NCI-H2081 treated with DMSO at 0.1 percent for 48 hours (cell line): ENCODE measurements at regions not wholly inside any gene's neighbourhood (a gene's known extent, or its start where the extent isn't known, plus 50 kb on each side); places are given as distances from the start of the nearest gene placed in this dataset.
"Not testable (repeated sequence)": the region's sequence is repeated elsewhere in the genome, so short reads cannot be mapped to it uniquely, and the experiment has no call there.

Experiments
- DNase-seq: peaks from one replicate; lab custom pipeline; 2025; lab: John Stamatoyannopoulos, UW

DNA sequence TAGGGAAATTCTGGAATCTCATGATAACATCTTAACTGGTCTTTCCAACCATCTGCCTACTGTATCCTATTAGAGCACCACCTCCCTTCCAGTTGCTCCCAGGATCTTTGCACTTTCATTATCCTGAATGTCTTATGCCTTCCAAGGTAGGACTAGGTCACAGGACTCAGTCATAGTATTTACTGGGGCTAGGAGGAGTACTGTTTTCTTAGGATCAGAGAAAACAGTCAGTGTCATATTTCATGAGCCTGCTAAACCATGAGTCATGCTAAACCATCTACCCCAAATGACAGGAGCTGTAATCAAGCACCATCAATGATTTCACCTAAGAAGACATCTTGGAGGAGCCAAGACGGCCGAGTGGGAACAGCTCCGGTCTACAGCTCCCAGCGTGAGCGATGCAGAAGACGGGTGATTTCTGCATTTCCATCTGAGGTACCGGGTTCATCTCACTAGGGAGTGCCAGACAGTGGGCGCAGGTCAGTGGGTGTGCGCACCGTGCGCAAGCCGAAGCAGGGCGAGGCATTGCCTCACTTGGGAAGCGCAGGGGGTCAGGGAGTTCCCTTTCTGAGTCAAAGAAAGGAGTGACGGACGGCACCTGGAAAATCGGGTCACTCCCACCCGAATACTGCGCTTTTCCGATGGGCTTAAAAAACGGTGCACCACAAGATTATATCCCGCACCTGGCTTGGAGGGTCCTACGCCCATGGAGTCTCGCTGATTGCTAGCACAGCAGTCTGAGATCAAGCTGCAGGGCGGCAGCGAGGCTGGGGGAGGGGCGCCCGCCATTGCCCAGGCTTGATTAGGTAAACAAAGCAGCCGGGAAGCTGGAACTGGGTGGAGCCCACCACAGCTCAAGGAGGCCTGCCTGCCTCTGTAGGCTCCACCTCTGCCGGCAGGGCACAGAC, 1439.2 kb upstream of the ACVR2A start:
- DNase-seq: not testable (repeated sequence)

GRCh38 chr2:146403546-146404160, 1441.2 kb upstream of the ACVR2A start:
- not testable (repeated sequence) for DNase-seq

- DNase-seq: no peak
Measured at GRCh38 chr2:146392631-146393030, 1452.2 kb upstream of the ACVR2A start.

DNA sequence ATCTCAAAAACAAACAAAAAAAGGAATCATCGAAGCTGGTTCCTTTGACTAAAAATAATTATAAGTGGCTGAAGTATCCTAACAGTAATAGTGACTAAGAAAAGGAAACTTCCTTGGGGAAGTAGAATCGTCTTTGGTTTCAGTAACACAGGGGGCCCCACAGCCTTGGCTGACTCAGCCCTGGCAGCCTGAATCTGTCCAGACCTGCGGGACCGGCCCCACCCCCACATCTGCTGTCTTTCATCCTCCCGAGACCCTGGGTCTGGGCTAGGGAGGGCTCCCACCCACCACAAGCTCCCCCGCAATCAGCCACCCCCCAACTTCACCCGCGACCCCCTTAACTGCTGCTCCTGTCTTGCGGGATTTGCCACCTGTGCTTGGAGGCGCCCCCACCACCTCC, 1452.6 kb upstream of the ACVR2A start:
- no peak for DNase-seq

DNA sequence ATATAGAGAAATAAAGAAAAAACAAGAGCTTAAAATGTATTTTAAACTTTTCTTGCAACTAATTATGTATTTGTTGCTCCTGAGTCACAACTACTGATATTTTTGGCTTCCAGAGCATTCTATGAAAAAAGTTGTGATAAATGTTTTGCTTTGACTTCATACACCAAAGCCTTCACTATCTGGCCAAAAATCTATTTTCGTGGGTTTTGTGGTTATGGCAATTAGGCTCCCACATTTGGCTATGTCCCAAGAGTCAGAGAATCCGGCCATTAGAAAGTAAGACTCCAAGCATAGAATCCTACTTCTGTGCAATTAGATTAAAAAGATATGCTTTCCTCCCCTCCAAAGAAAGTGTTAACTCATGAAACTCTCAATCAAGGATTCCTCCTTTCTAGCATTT, 1456.1 kb upstream of the ACVR2A start:
- no peak for DNase-seq

DNA sequence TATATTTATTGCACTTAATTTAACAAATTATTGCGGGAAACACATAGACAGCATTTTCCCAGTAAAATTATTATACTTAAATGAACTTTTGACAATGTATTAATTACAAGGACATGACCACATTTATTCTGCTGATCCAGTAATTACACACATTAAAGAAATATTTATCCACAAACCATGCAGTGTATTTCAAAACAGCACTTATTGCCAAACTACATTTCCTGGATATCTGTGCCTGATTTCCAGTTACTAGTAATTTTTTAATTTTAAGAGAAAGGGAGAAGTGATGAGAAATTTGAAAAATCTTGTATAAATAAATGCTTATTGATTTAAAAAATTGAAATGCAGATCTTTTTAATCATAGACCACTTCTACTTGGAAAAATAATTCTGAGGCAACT, 1458.7 kb upstream of the ACVR2A start:
- DNase-seq: no peak

GRCh38 chr2:146385031-146385430, 1459.8 kb upstream of the ACVR2A start:
- no peak for DNase-seq

DNA sequence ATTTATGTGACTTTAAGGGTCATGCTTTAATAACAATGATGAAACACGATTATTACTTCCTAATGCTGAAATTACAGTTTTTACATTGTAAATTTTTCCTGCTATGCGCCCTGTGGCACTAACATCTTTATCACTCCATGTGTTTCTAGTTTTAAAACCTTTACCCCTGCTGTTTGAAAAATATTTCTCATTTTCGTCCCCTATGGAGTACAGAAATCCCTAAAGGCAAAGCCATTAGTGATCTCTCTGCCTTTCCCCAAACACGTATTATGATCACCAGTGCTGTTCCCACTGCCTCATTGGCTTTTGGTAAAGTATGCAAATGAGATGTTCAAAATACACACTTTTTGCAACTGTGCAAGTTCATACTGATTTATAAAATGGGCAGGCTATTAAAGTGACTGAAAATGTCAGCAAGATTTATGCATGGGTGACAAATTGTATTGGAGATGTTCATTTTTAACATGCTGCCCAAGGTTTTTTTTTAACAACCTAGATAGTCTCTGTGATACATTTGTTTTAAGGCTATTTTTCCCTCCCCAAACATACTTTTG, 1468.2 kb upstream of the ACVR2A start:
- no peak for DNase-seq

DNA sequence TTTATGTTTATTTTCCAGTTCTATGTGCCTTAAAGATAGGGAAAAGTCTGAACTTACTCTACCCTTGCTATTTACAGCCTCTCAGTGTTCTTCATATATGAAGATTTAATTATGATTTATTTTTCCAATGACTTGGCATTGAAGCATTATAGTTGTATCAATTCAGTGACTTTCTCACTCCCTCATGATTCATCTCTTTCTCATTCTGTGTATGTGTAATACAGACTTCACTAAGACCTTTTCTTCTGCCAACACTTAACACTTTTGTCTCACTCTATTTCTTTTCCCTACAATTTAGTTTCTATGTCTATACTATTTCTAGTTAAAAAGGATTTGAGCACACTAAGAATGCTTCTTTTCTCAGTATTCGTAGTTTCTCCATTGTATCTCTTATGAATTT, 1470.3 kb upstream of the ACVR2A start:
- no peak for DNase-seq

DNA sequence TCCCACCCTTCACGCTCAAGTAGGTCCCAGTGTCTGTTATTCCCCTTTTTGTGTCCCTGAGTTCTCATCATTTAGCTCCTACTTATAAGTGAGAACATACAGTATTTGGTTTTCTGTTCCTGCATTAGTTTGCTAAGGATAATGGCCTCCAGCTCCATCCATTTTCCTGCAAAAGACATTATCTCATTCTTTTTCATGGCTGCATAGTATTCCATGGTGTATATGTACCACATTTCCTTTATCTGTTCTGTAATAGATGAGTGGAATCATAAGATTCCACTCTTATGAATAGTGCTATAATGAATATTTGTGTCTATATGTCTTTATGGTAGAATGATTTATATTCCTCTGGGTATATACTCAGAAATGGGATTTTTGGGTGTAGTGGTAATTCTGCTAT, 1473.5 kb upstream of the ACVR2A start:
- not testable (repeated sequence) for DNase-seq

DNA sequence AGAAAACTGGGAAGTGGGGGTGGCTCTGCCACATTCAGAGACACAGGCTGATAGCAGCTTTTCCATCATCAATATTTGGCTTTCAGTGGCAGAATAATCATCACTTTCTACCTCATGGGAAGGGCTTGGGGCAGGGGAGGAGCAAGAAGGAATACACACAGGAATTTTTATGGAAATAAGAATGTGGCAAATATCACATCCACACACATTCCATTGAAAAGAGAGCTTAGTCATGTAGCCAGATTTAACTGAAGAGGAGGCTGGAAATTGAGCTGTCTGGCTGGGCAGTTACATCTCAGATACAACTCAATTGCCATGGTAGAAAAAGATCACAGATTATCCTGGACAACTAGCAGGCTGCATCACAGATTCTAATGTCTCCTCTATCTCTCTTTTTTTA, 1474.0 kb upstream of the ACVR2A start:
- DNase-seq: no peak

DNA sequence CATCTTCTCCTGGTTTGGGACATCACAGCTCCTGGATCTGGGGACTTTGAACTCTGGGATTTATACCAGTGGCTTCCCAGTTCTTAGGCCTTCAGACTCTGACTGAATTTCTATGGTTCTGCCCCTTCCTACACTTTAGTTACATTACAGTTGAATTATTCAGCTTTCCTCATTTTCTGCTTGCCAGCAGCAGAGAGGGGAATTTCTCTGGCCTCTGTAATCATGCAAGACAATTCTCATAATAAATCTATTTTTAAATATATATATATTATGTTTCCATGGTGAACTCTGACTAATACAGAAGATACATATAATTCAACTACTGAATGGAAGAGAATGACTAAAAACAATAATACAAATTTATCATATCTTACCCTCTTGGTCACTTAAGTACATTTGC, 1478.6 kb upstream of the ACVR2A start:
- DNase-seq: no peak

GRCh38 chr2:146365041-146365440, 1479.8 kb upstream of the ACVR2A start:
- no peak for DNase-seq

GRCh38 chr2:146363731-146364130, 1481.1 kb upstream of the ACVR2A start:
- no peak for DNase-seq

- no peak for DNase-seq
Measured at GRCh38 chr2:146351689-146352088, 1493.1 kb upstream of the ACVR2A start.

- no peak for DNase-seq
Measured at GRCh38 chr2:146349334-146349733, 1495.5 kb upstream of the ACVR2A start.

DNA sequence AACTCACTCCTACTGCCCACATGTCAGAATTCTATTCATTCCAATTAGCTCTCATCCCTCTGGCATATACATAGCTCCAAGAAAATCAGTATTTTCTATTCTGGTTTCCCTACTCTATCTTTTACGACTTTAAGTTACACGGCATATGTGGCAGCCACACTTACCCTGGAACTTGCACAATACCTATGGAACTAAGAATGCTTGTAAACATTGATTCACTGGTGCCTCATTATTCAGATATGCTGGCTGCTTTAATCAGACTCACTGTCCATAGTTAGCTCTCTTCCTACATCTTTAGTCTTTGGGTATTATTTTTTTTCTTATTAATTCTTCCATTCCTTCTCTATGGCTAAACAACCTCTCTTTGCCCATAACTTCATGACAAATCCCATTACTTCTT, 1519.9 kb upstream of the ACVR2A start:
- no peak for DNase-seq

GRCh38 chr2:146323564-146323963, 1521.3 kb upstream of the ACVR2A start:
- DNase-seq: no peak

GRCh38 chr2:146321175-146321574, 1523.7 kb upstream of the ACVR2A start:
- no peak for DNase-seq

DNA sequence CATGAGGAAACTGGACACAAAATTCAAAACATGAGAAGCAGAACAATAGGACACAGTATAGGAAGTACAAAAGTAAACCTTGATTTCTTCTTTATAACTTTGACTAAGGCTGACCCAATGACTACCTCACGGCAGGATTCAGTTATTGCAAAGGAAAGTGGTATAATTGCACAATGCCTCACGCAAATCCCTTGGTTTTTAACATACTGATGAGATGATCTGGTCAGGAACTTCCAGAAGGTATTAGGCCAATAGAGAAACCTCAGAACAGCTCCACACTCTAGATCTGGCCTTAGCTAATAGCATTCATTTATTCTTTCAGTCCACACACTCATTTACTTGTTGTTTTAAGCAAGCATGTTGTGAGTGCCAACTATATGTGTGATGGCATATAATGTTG, 1526.9 kb upstream of the ACVR2A start:
- no peak for DNase-seq

- peak; percentile 18 for DNase-seq
Measured at GRCh38 chr2:146312899-146313298, 1531.9 kb upstream of the ACVR2A start.

DNA sequence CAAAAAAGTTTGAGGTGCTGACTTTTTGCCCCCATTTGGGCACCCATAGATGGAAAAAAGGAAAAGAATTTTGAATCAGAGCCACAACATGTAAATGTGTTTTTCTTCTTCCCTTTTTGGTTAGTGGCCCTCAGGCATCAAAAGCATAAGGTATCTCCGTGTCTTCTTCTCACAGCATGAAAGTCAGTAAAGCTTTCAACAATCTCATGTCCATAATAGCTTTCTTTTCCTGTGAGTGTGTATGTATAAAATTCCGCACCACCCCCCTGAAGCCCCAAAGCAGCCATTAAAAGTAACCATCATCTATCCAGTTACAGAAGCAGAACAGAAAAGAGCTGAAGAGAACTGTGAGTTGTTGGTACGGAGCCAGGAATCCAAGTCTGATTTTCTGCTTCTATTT, 1539.7 kb upstream of the ACVR2A start:
- DNase-seq: no peak

DNA sequence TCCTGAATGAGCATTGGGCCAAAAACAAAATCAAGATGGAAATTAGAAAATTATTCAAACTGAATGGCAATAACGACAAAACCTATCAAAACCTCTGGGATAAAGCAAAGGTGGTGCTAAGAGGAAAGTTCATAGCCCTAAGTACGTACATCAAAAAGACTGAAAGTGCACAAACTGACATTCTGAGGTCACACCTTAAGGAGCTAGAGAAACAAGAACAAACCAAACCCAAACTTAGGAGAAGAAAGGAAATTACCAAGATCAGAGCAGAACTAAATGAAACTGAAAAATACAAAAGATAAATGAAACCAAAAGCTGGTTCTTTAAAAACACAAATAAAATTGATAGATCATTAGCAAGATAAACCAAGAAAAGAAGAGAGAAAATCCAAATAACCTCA, 1543.5 kb upstream of the ACVR2A start:
- DNase-seq: no peak
